ENCODE measurements at regions not wholly inside any gene's neighbourhood (a gene's known extent, or its start where the extent isn't known, plus 50 kb on each side); places are given as distances from the start of the nearest gene placed in this dataset.

GRCh38 chr4:10303291-10303690 is 153.9 kb downstream of the ZNF518B start:
- Histone ChIP-seq H3K27me3 (ENCODE audit: control insufficient read depth, insufficient read depth, low read length) (peaks cover 2% of the 10 kb centered on the region), H3K4me3 (ENCODE audit: low read depth, low read length) (no peak overlapping the region), H3K36me3 (ENCODE audit: control insufficient read depth, insufficient read depth, low read length) (no peaks in the 10 kb centered on the region)
- DNase-seq (ENCODE audit: low read depth) (no peak), FAIRE-seq (no peak)
- no peak for TF ChIP-seq CTCF (IDR thresholded peaks at IDR 0.05; ENCODE audit: insufficient read depth, low read length, severe bottlenecking)

GRCh38 chr4:10302096-10302495 is 155.1 kb downstream of the ZNF518B start:
- DNase-seq (ENCODE audit: low read depth) (peak; percentile 39), FAIRE-seq (no peak)
- no peak for TF ChIP-seq CTCF (IDR thresholded peaks at IDR 0.05; ENCODE audit: insufficient read depth, low read length, severe bottlenecking)
- H3K4me3 ChIP-seq (ENCODE audit: low read depth, low read length): no peak overlapping the region
- H3K27me3 ChIP-seq (ENCODE audit: control insufficient read depth, insufficient read depth, low read length): peaks cover 2% of the 10 kb centered on the region
- H3K36me3 ChIP-seq (ENCODE audit: control insufficient read depth, insufficient read depth, low read length): no peaks in the 10 kb centered on the region

- no peak for FAIRE-seq
- no peaks in the 10 kb centered on the region for H3K27me3 ChIP-seq (ENCODE audit: control insufficient read depth, insufficient read depth, low read length)
- H3K36me3 ChIP-seq (ENCODE audit: control insufficient read depth, insufficient read depth, low read length): no peaks in the 10 kb centered on the region
- DNase-seq (ENCODE audit: low read depth): peak; percentile 53
- no peak for TF ChIP-seq CTCF (IDR thresholded peaks at IDR 0.05; ENCODE audit: insufficient read depth, low read length, severe bottlenecking)
- no peak overlapping the region for H3K4me3 ChIP-seq (ENCODE audit: low read depth, low read length)
Observed at GRCh38 chr4:10299601-10300000, 157.6 kb downstream of the ZNF518B start.

GRCh38 chr4:10298681-10299080 is 158.5 kb downstream of the ZNF518B start:
- no peak for FAIRE-seq

GRCh38 chr4:10296730-10297129 is 160.5 kb downstream of the ZNF518B start:
- no peak for TF ChIP-seq CTCF (IDR thresholded peaks at IDR 0.05; ENCODE audit: insufficient read depth, low read length, severe bottlenecking)
- H3K4me3 ChIP-seq (ENCODE audit: low read depth, low read length): no peak overlapping the region
- no peak for DNase-seq (ENCODE audit: low read depth)
- H3K27me3 ChIP-seq (ENCODE audit: control insufficient read depth, insufficient read depth, low read length): no peaks in the 10 kb centered on the region
- no peaks in the 10 kb centered on the region for H3K36me3 ChIP-seq (ENCODE audit: control insufficient read depth, insufficient read depth, low read length)
- no peak for FAIRE-seq

More at GRCh38 chr4:10298681-10299080, 158.5 kb downstream of the ZNF518B start:
- Histone ChIP-seq H3K4me3 (ENCODE audit: low read depth, low read length) (no peak overlapping the region), H3K36me3 (ENCODE audit: control insufficient read depth, insufficient read depth, low read length) (no peaks in the 10 kb centered on the region), H3K27me3 (ENCODE audit: control insufficient read depth, insufficient read depth, low read length) (no peaks in the 10 kb centered on the region)
- no peak for DNase-seq (ENCODE audit: low read depth)
- no peak for TF ChIP-seq CTCF (IDR thresholded peaks at IDR 0.05; ENCODE audit: insufficient read depth, low read length, severe bottlenecking)

- TF ChIP-seq CTCF (IDR thresholded peaks at IDR 0.05; ENCODE audit: insufficient read depth, low read length, severe bottlenecking): no peak
- Histone ChIP-seq H3K4me3 (ENCODE audit: low read depth, low read length) (no peak overlapping the region), H3K27me3 (ENCODE audit: control insufficient read depth, insufficient read depth, low read length) (no peaks in the 10 kb centered on the region), H3K36me3 (ENCODE audit: control insufficient read depth, insufficient read depth, low read length) (no peaks in the 10 kb centered on the region)
- DNase-seq (ENCODE audit: low read depth): no peak
- peak; percentile 80 for FAIRE-seq
Observed at GRCh38 chr4:10295301-10295700, 161.9 kb downstream of the ZNF518B start.
